H1 (cell line): ENCODE measurements at regions not wholly inside any gene's neighbourhood (a gene's known extent, or its start where the extent isn't known, plus 50 kb on each side); places are given as distances from the start of the nearest gene placed in this dataset.
A peak's percentile ranks its signal among the peaks of the same experiment; 100 is the strongest.

ENCODE experiments used
- CBX5 ChIP-seq: fragments of 300-800, 300-1000 bp; sonication (generic); IDR thresholded peaks from 2 replicates; pipeline ENCODE4 v1.7.1; 2016; ENCODE audit warnings: antibody characterized with exemption, low read length, low read depth
- CTCF ChIP-seq, 3 experiments: IDR thresholded peaks; 1 replicate in 2 of 3; 2 replicates in 1 of 3; pipeline versions ENCODE4 v1.5.1 to v1.6.1; 2011; ENCODE audit warnings: low read length in 3 of 3, mild to moderate bottlenecking in 3 of 3, inconsistent platforms in 2 of 3, low read depth in 1 of 3, moderate library complexity in 1 of 3; ENCODE audit not compliant: insufficient read depth in 1 of 3; ENCODE audit errors: control extremely low read depth in 1 of 3
- EP300 ChIP-seq, 2 experiments: IDR thresholded peaks; 1 replicate in 1 of 2; 2 replicates in 1 of 2; pipeline ENCODE4 v1.6.1; 2011 to 2012; ENCODE audit warnings: low read depth in 2 of 2, low read length in 2 of 2, mild to moderate bottlenecking in 2 of 2, borderline replicate concordance in 1 of 2, inconsistent platforms in 1 of 2, moderate library complexity in 1 of 2
- EZH2 ChIP-seq: fragments of 200-600 bp; sonication (generic); IDR thresholded peaks from 2 replicates; pipeline ENCODE4 v1.7.1; 2012; ENCODE audit warnings: low read depth, mild to moderate bottlenecking, moderate library complexity, low read length, inconsistent platforms; ENCODE audit not compliant: severe bottlenecking
- MAX ChIP-seq: IDR thresholded peaks from 2 replicates; pipeline ENCODE4 v1.6.1; 2012; ENCODE audit warnings: inconsistent platforms
- PHF8 ChIP-seq: fragments of 200-600 bp; sonication (generic); conservative IDR thresholded peaks from 2 replicates; pipeline ENCODE4 v1.7.1; 2012; ENCODE audit warnings: low read depth, mild to moderate bottlenecking, inconsistent platforms, low read length, moderate library complexity
- POLR2AphosphoS5 ChIP-seq: IDR thresholded peaks from 2 replicates; pipeline ENCODE4 v1.6.1; 2011; ENCODE audit warnings: low read depth, low read length
- RBBP5 ChIP-seq: IDR thresholded peaks from 2 replicates; pipeline ENCODE4 v1.7.1; 2012; ENCODE audit warnings: low read depth, mild to moderate bottlenecking, inconsistent platforms, low read length, moderate library complexity, borderline replicate concordance
- SRF ChIP-seq: IDR thresholded peaks from 2 replicates; pipeline ENCODE4 v1.6.1; 2011; ENCODE audit warnings: mild to moderate bottlenecking, low read depth, low read length, moderate library complexity
- SUZ12 ChIP-seq: fragments of 200-600 bp; sonication (generic); IDR thresholded peaks from 2 replicates; pipeline ENCODE4 v1.6.1; 2012; ENCODE audit warnings: mild to moderate bottlenecking, inconsistent platforms, low read length, moderate library complexity, mixed read lengths
- TEAD4 ChIP-seq: IDR thresholded peaks from 2 replicates; pipeline ENCODE4 v1.6.1; 2012; ENCODE audit warnings: low read depth, low read length, inconsistent platforms, mixed read lengths
- USF2 ChIP-seq: IDR thresholded peaks from 2 replicates; pipeline ENCODE4 v1.6.1; 2011; ENCODE audit warnings: low read length, improper control_type of control experiment

- TF ChIP-seq USF2, result no peak
- no peak for TF ChIP-seq SUZ12
- peak in 2 of 3 experiments; percentile 53 to 62; a peak in 2 of 4 replicates for TF ChIP-seq CTCF (IDR thresholded peaks at IDR 0.05; ENCODE audit: control extremely low read depth in 1 of 3, insufficient read depth in 1 of 3, low read depth in 1 of 3, low read length in 3 of 3)
- no peak for TF ChIP-seq RBBP5
- no peak for TF ChIP-seq CBX5
- no peak for TF ChIP-seq SRF
- no peak for TF ChIP-seq PHF8
- TF ChIP-seq EP300 (IDR thresholded peaks at IDR 0.05; ENCODE audit: borderline replicate concordance in 1 of 2, low read depth in 2 of 2, low read length in 2 of 2), result no peak
- 0 out of 2 replicates have a peak, but pooled peaks have one; percentile 10 for TF ChIP-seq MAX
- TF ChIP-seq EZH2, result no peak
- no peak for TF ChIP-seq TEAD4
- no peak for TF ChIP-seq POLR2AphosphoS5
Observed at GRCh38 chr18:54004828-54005227, 219.6 kb downstream of the MBD2 start.
